Stimulated activated CD4-positive, alpha-beta T cell treated with anti-CD3 and anti-CD28 coated beads, Interleukin-4, amount 100 ng/mL, for 1 hour (primary cell): ENCODE measurements at regions not wholly inside any gene's neighbourhood (a gene's known extent, or its start where the extent isn't known, plus 50 kb on each side); places are given as distances from the start of the nearest gene placed in this dataset.
A peak's percentile ranks its signal among the peaks of the same experiment; 100 is the strongest.

Experiments used
- DNase-seq: peaks from one replicate; pipeline ENCODE4 v3.0.0-alpha.2; 2020

- no peak for DNase-seq
Observed at GRCh38 chr3:18666655-18667054, 241.5 kb upstream of the SATB1 start.

GRCh38 chr3:18660059-18660458 is 234.9 kb upstream of the SATB1 start:
- DNase-seq, result no peak

GRCh38 chr3:18657858-18658820 is 233.0 kb upstream of the SATB1 start:
- no peak for DNase-seq

- DNase-seq, result no peak
Observed at GRCh38 chr3:18656866-18657265, 231.7 kb upstream of the SATB1 start.

- no peak for DNase-seq
Observed at GRCh38 chr3:18656410-18656809, 231.3 kb upstream of the SATB1 start.

GRCh38 chr3:18655827-18656226 is 230.7 kb upstream of the SATB1 start:
- DNase-seq, result no peak

- DNase-seq, result no peak
Observed at GRCh38 chr3:18652781-18653180, 227.6 kb upstream of the SATB1 start.

- no peak for DNase-seq
Observed at GRCh38 chr3:18650731-18651130, 225.6 kb upstream of the SATB1 start.

GRCh38 chr3:18649666-18650363 is 224.7 kb upstream of the SATB1 start:
- peak; percentile 19 for DNase-seq

GRCh38 chr3:18648868-18649462 is 223.8 kb upstream of the SATB1 start:
- no peak for DNase-seq

- DNase-seq, result no peak
Observed at GRCh38 chr3:18648159-18648558, 223.0 kb upstream of the SATB1 start.

- DNase-seq, result peak; percentile 36
Observed at GRCh38 chr3:18645619-18646018, 220.5 kb upstream of the SATB1 start.

GRCh38 chr3:18643281-18643680 is 218.1 kb upstream of the SATB1 start:
- DNase-seq, result no peak

- DNase-seq, result no peak
Observed at GRCh38 chr3:18641916-18642315, 216.8 kb upstream of the SATB1 start.

- no peak for DNase-seq
Observed at GRCh38 chr3:18635215-18635614, 210.1 kb upstream of the SATB1 start.

- no peak for DNase-seq
Observed at GRCh38 chr3:18634461-18634860, 209.3 kb upstream of the SATB1 start.

- no peak for DNase-seq
Observed at GRCh38 chr3:18633002-18633401, 207.9 kb upstream of the SATB1 start.

- no peak for DNase-seq
Observed at GRCh38 chr3:18630295-18630694, 205.2 kb upstream of the SATB1 start.

GRCh38 chr3:18625085-18625484 is 199.9 kb upstream of the SATB1 start:
- no peak for DNase-seq

GRCh38 chr3:18623220-18623619 is 198.1 kb upstream of the SATB1 start:
- no peak for DNase-seq

- DNase-seq, result no peak
Observed at GRCh38 chr3:18618723-18619122, 193.6 kb upstream of the SATB1 start.

GRCh38 chr3:18611991-18612390 is 186.9 kb upstream of the SATB1 start:
- no peak for DNase-seq

GRCh38 chr3:18609187-18609586 is 184.0 kb upstream of the SATB1 start:
- DNase-seq, result no peak

- no peak for DNase-seq
Observed at GRCh38 chr3:18597919-18598318, 172.8 kb upstream of the SATB1 start.
